HEK293 (cell line): ENCODE measurements at regions not wholly inside any gene's neighbourhood (a gene's known extent, or its start where the extent isn't known, plus 50 kb on each side); places are given as distances from the start of the nearest gene placed in this dataset.

Experiments used
- CTCF ChIA-PET: fragments of 350-600 bp; formaldehyde crosslinking; extraction: SDS; loops from one replicate; lab custom pipeline; 2021; ENCODE audit warnings: antibody characterized with exemption; lab: Yijun Ruan, JAX
- POLR2A ChIA-PET: fragments of 300-600 bp; formaldehyde crosslinking; extraction: SDS; loops from one replicate; lab custom pipeline; 2020; ENCODE audit warnings: antibody characterized with exemption, inconsistent platforms; lab: Yijun Ruan, JAX
- H3K27ac ChIP-seq: fragments of 200-500 bp; sonication (Bioruptor generic); 2 replicates; pipeline ENCODE4 v1.5.1; 2014; ENCODE audit warnings: low read depth, low read length, control low read depth, inconsistent platforms; ENCODE audit errors: extremely low read depth
- H3K36me3 ChIP-seq, 2 experiments: fragments of 200-500 bp in 1 of 2; sonication (Bioruptor generic) in 1 of 2; 1 replicate in 1 of 2; 2 replicates in 1 of 2; pipeline ENCODE4 v1.5.1; 2014 to 2017; ENCODE audit warnings: inconsistent platforms in 2 of 2, low read length in 2 of 2; ENCODE audit not compliant: control insufficient read depth in 2 of 2, insufficient read depth in 1 of 2
- H3K4me1 ChIP-seq: fragments of 200-500 bp; sonication (Bioruptor generic); 2 replicates; pipeline ENCODE4 v1.5.1; 2014; ENCODE audit warnings: mild to moderate bottlenecking, low read length, inconsistent platforms; ENCODE audit not compliant: control insufficient read depth, insufficient read depth
- H3K4me3 ChIP-seq: 2 replicates; pipeline ENCODE4 v1.5.1; 2011; ENCODE audit warnings: low read depth, mild to moderate bottlenecking, control low read depth, low read length, moderate library complexity
- H3K9me3 ChIP-seq: fragments of 200-500 bp; sonication (Bioruptor generic); 2 replicates; pipeline ENCODE4 v1.5.1; 2014; ENCODE audit warnings: low read depth, low read length, inconsistent platforms; ENCODE audit not compliant: control insufficient read depth, insufficient read depth
- GLIS1 ChIP-seq: fragments of 450-650 bp; formaldehyde crosslinking; IDR thresholded peaks from 2 replicates; pipeline ENCODE4 v1.5.1; 2016; ENCODE audit warnings: missing biosample characterization, missing genetic modification characterization
- KLF9 ChIP-seq: fragments of 450-650 bp; formaldehyde crosslinking; IDR thresholded peaks from 2 replicates; pipeline ENCODE4 v1.5.1; 2016; ENCODE audit warnings: missing biosample characterization, missing genetic modification characterization, low read depth
- MYNN ChIP-seq: fragments of 450-650 bp; formaldehyde crosslinking; IDR thresholded peaks from 2 replicates; pipeline ENCODE4 v1.5.1; 2016; ENCODE audit warnings: missing biosample characterization, missing genetic modification characterization, borderline replicate concordance
- RBAK ChIP-seq: fragments of 450-650 bp; formaldehyde crosslinking; IDR thresholded peaks from 2 replicates; pipeline ENCODE4 v1.5.1; 2016; ENCODE audit warnings: missing biosample characterization, missing genetic modification characterization
- SCRT1 ChIP-seq: fragments of 450-650 bp; formaldehyde crosslinking; IDR thresholded peaks from 2 replicates; pipeline ENCODE4 v1.5.1; 2016; ENCODE audit warnings: missing biosample characterization, missing genetic modification characterization, borderline replicate concordance
- WT1 ChIP-seq: fragments of 450-650 bp; formaldehyde crosslinking; IDR thresholded peaks from 2 replicates; pipeline ENCODE4 v1.5.1; 2016; ENCODE audit warnings: missing biosample characterization, missing genetic modification characterization
- ZFP41 ChIP-seq: fragments of 450-650 bp; formaldehyde crosslinking; IDR thresholded peaks from 2 replicates; pipeline ENCODE4 v1.5.1; 2016; ENCODE audit warnings: missing biosample characterization, missing genetic modification characterization, borderline replicate concordance
- ZFP69B ChIP-seq: fragments of 450-650 bp; formaldehyde crosslinking; IDR thresholded peaks from 2 replicates; pipeline ENCODE4 v1.5.1; 2016; ENCODE audit warnings: missing biosample characterization, missing genetic modification characterization
- ZNF10 ChIP-seq: fragments of 450-650 bp; formaldehyde crosslinking; IDR thresholded peaks from 2 replicates; pipeline ENCODE4 v1.5.1; 2017; ENCODE audit warnings: missing biosample characterization, missing genetic modification characterization
- ZNF138 ChIP-seq: fragments of 450-650 bp; formaldehyde crosslinking; IDR thresholded peaks from 2 replicates; pipeline ENCODE4 v1.5.1; 2016; ENCODE audit warnings: missing biosample characterization, missing genetic modification characterization, borderline replicate concordance
- ZNF169 ChIP-seq: fragments of 450-650 bp; formaldehyde crosslinking; IDR thresholded peaks from 2 replicates; pipeline ENCODE4 v1.5.1; 2016; ENCODE audit warnings: missing biosample characterization, missing genetic modification characterization
- ZNF174 ChIP-seq: fragments of 450-650 bp; formaldehyde crosslinking; IDR thresholded peaks from 2 replicates; pipeline ENCODE4 v1.5.0; 2017; ENCODE audit warnings: missing biosample characterization, mild to moderate bottlenecking, missing genetic modification characterization
- ZNF324 ChIP-seq: fragments of 450-650 bp; formaldehyde crosslinking; IDR thresholded peaks from 2 replicates; pipeline ENCODE4 v1.5.1; 2016; ENCODE audit warnings: missing biosample characterization, missing genetic modification characterization
- ZNF423 ChIP-seq: fragments of 450-650 bp; formaldehyde crosslinking; IDR thresholded peaks from 2 replicates; pipeline ENCODE4 v1.5.1; 2016; ENCODE audit warnings: missing biosample characterization, missing genetic modification characterization
- ZNF548 ChIP-seq: fragments of 450-650 bp; formaldehyde crosslinking; IDR thresholded peaks from 2 replicates; pipeline ENCODE4 v1.5.1; 2016; ENCODE audit warnings: missing biosample characterization, missing genetic modification characterization
- ZNF585B ChIP-seq: fragments of 450-650 bp; formaldehyde crosslinking; IDR thresholded peaks from 2 replicates; pipeline ENCODE4 v1.5.1; 2016; ENCODE audit warnings: missing biosample characterization, missing genetic modification characterization
- ZNF610 ChIP-seq: fragments of 450-650 bp; formaldehyde crosslinking; IDR thresholded peaks from 2 replicates; pipeline ENCODE4 v1.5.1; 2016; ENCODE audit warnings: missing biosample characterization, missing genetic modification characterization, borderline replicate concordance
- ZNF664 ChIP-seq: fragments of 450-650 bp; formaldehyde crosslinking; IDR thresholded peaks from 2 replicates; pipeline ENCODE4 v1.5.1; 2016; ENCODE audit warnings: missing biosample characterization, missing genetic modification characterization
- ZNF76 ChIP-seq: fragments of 450-650 bp; formaldehyde crosslinking; IDR thresholded peaks from 2 replicates; pipeline ENCODE4; 2016; ENCODE audit warnings: low read depth, missing biosample characterization, missing genetic modification characterization, borderline replicate concordance
- ZNF776 ChIP-seq: fragments of 450-650 bp; formaldehyde crosslinking; IDR thresholded peaks from 2 replicates; pipeline ENCODE4 v1.5.0; 2017; ENCODE audit warnings: missing biosample characterization, missing genetic modification characterization, borderline replicate concordance
- ZNF837 ChIP-seq: fragments of 450-650 bp; formaldehyde crosslinking; IDR thresholded peaks from 2 replicates; pipeline ENCODE4 v1.5.1; 2016; ENCODE audit warnings: missing biosample characterization, missing genetic modification characterization
- TF ChIP-seq, protein P1 (sequence below): fragments of 450-650 bp; formaldehyde crosslinking; IDR thresholded peaks from 2 replicates; pipeline ENCODE4 v1.5.1; 2016; ENCODE audit warnings: missing biosample characterization, missing genetic modification characterization
- TF ChIP-seq, protein P2 (sequence below): fragments of 450-650 bp; formaldehyde crosslinking; IDR thresholded peaks from 2 replicates; pipeline ENCODE4 v1.5.1; 2016; ENCODE audit warnings: missing biosample characterization, missing genetic modification characterization
- TF ChIP-seq, protein P3 (sequence below): fragments of 450-650 bp; formaldehyde crosslinking; IDR thresholded peaks from 2 replicates; pipeline ENCODE4 v1.5.1; 2017; ENCODE audit warnings: missing biosample characterization, missing genetic modification characterization
- TF ChIP-seq, protein P4 (sequence below): fragments of 450-650 bp; formaldehyde crosslinking; IDR thresholded peaks from 2 replicates; pipeline ENCODE4 v1.5.1; 2016; ENCODE audit warnings: missing biosample characterization, missing genetic modification characterization

DNA sequence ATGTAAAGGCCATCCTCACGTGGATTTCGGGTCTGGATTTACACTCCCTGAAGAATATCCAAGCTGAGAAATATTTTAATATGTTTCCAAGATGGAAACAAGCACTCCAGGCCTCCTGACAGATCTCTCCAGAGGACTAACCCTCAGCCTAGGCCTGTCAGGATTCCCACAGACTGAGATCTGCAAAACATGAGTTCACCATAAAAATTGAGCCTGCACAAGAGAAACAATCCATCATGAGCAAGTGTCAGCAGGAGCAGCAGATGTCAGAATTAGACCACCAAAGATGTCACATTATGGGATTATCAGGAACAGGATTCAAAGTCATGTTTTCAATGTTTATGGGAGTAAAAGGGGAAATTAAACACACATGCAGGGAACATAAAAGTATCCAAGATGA, 191.3 kb downstream of the TFCP2L1 start:
- H3K4me3 ChIP-seq = no peak overlapping the region
- no peaks in the 10 kb centered on the region for H3K4me1 ChIP-seq
- H3K9me3 ChIP-seq = no peaks in the 10 kb centered on the region
- POLR2A ChIA-PET = no interaction called here
- CTCF ChIA-PET = interaction anchor here (0.6 to 5.8 kb wide), 7 partner anchors 7 to 627 kb away, joined by 3 to 128 read pairs (median 5); no protein-coding TSS in a partner anchor
- no peaks in the 10 kb centered on the region for H3K36me3 ChIP-seq
- no peak overlapping the region for H3K27ac ChIP-seq
- TF ChIP-seq ZNF837 (tag by site-specific recombination) (no peak), ZNF76 (tag by site-specific recombination) (no peak), RBAK (no peak), ZNF10 (tag by site-specific recombination) (no peak), GLIS1 (tag by site-specific recombination) (no peak), WT1 (tag by site-specific recombination) (no peak), SCRT1 (tag by site-specific recombination) (no peak), ZFP69B (no peak), ZNF664 (no peak), ZNF138 (no peak), ZNF548 (no peak), ZNF324 (tag by site-specific recombination) (no peak), ZNF174 (tag by site-specific recombination) (no peak)

DNA sequence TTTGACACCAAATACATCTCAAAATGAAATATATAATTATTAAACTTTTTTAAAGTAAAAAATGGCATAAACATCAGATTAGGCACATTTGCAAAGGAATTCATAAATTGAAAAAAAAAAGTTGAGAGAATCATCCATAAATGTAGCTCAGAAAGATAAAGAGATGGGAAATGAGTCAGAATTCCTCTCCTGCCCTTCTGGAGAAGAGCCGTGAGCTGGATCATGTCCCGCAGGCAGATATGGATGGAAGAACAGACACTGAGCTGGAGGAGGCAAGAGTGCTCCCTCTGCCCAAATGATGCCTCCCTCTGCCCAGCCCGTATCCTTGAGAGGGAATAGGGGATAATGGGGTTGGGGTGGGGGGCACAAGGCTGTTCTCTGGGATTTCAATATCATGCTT, 190.9 kb downstream of the TFCP2L1 start:
- Histone ChIP-seq H3K4me1 (no peaks in the 10 kb centered on the region), H3K36me3 (no peaks in the 10 kb centered on the region), H3K4me3 (no peak overlapping the region), H3K27ac (no peak overlapping the region), H3K9me3 (no peaks in the 10 kb centered on the region)
- ChIA-PET CTCF (interaction anchor here (0.7 to 5.8 kb wide), 12 partner anchors 8 to 1743 kb away, joined by 3 to 128 read pairs (median 6); partner anchors contain the start of gene RNU4ATAC), POLR2A (no interaction called here)
- TF ChIP-seq, protein P1, sequence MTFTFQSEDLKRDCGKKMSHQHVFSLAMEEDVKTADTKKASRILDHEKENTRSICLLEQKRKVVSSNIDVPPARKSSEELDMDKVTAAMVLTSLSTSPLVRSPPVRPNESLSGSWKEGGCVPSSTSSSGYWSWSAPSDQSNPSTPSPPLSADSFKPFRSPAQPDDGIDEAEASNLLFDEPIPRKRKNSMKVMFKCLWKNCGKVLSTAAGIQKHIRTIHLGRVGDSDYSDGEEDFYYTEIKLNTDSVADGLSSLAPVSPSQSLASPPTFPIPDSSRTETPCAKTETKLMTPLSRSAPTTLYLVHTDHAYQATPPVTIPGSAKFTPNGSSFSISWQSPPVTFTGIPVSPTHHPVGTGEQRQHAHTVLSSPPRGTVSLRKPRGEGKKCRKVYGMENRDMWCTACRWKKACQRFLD (tag by site-specific recombination) = no peak
- TF ChIP-seq ZNF169 (tag by site-specific recombination) = no peak

DNA sequence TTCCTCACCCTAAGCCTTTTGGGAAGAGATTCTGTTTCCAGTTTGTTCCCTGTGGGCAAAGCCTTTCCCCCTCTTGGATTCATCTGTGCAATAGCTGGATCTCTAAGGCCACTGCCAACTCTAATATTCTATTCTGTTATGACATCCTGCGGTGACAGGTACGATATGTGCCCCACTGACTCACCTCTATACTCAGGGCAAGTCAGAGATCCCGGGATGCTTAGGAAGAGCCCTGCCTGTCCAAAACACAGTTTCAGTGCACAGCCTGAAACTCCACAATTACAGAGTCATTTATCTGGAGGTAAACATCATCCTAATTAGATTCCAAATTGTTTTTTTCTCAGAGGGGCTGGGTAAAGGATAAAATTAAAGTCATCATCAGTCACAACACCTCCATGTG, 190.2 kb downstream of the TFCP2L1 start:
- H3K4me1 ChIP-seq = no peaks in the 10 kb centered on the region

More for the DNA sequence above, 190.2 kb downstream of the TFCP2L1 start:
- Histone ChIP-seq H3K36me3 (no peaks in the 10 kb centered on the region), H3K4me3 (no peak overlapping the region), H3K9me3 (no peaks in the 10 kb centered on the region), H3K27ac (no peak overlapping the region)
- ChIA-PET POLR2A (interaction anchor here (0.9 to 1.5 kb wide), 2 partner anchors 38 to 261 kb away, joined by 4 to 7 read pairs; no protein-coding TSS in a partner anchor), CTCF (interaction anchor here (0.5 to 5.8 kb wide), 32 partner anchors 8 to 1744 kb away, joined by 3 to 128 read pairs (median 3); partner anchors contain the start of gene RNU4ATAC)
- TF ChIP-seq ZNF610 (tag by site-specific recombination) (no peak), ZNF776 (no peak), ZNF585B (tag by site-specific recombination) (no peak), ZFP41 (tag by site-specific recombination) (no peak), KLF9 (no peak), ZNF837 (tag by site-specific recombination) (no peak), MYNN (tag by site-specific recombination) (no peak), ZNF423 (tag by site-specific recombination) (no peak)
- TF ChIP-seq, protein P2, sequence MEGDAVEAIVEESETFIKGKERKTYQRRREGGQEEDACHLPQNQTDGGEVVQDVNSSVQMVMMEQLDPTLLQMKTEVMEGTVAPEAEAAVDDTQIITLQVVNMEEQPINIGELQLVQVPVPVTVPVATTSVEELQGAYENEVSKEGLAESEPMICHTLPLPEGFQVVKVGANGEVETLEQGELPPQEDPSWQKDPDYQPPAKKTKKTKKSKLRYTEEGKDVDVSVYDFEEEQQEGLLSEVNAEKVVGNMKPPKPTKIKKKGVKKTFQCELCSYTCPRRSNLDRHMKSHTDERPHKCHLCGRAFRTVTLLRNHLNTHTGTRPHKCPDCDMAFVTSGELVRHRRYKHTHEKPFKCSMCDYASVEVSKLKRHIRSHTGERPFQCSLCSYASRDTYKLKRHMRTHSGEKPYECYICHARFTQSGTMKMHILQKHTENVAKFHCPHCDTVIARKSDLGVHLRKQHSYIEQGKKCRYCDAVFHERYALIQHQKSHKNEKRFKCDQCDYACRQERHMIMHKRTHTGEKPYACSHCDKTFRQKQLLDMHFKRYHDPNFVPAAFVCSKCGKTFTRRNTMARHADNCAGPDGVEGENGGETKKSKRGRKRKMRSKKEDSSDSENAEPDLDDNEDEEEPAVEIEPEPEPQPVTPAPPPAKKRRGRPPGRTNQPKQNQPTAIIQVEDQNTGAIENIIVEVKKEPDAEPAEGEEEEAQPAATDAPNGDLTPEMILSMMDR = no peak
- TF ChIP-seq, protein P3, sequence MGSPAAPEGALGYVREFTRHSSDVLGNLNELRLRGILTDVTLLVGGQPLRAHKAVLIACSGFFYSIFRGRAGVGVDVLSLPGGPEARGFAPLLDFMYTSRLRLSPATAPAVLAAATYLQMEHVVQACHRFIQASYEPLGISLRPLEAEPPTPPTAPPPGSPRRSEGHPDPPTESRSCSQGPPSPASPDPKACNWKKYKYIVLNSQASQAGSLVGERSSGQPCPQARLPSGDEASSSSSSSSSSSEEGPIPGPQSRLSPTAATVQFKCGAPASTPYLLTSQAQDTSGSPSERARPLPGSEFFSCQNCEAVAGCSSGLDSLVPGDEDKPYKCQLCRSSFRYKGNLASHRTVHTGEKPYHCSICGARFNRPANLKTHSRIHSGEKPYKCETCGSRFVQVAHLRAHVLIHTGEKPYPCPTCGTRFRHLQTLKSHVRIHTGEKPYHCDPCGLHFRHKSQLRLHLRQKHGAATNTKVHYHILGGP (tag by site-specific recombination) = no peak
- TF ChIP-seq, protein P4, sequence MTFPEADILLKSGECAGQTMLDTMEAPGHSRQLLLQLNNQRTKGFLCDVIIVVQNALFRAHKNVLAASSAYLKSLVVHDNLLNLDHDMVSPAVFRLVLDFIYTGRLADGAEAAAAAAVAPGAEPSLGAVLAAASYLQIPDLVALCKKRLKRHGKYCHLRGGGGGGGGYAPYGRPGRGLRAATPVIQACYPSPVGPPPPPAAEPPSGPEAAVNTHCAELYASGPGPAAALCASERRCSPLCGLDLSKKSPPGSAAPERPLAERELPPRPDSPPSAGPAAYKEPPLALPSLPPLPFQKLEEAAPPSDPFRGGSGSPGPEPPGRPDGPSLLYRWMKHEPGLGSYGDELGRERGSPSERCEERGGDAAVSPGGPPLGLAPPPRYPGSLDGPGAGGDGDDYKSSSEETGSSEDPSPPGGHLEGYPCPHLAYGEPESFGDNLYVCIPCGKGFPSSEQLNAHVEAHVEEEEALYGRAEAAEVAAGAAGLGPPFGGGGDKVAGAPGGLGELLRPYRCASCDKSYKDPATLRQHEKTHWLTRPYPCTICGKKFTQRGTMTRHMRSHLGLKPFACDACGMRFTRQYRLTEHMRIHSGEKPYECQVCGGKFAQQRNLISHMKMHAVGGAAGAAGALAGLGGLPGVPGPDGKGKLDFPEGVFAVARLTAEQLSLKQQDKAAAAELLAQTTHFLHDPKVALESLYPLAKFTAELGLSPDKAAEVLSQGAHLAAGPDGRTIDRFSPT = no peak
